ENCODE measurements at regions not wholly inside any gene's neighbourhood (a gene's known extent, or its start where the extent isn't known, plus 50 kb on each side); places are given as distances from the start of the nearest gene placed in this dataset.

DNA sequence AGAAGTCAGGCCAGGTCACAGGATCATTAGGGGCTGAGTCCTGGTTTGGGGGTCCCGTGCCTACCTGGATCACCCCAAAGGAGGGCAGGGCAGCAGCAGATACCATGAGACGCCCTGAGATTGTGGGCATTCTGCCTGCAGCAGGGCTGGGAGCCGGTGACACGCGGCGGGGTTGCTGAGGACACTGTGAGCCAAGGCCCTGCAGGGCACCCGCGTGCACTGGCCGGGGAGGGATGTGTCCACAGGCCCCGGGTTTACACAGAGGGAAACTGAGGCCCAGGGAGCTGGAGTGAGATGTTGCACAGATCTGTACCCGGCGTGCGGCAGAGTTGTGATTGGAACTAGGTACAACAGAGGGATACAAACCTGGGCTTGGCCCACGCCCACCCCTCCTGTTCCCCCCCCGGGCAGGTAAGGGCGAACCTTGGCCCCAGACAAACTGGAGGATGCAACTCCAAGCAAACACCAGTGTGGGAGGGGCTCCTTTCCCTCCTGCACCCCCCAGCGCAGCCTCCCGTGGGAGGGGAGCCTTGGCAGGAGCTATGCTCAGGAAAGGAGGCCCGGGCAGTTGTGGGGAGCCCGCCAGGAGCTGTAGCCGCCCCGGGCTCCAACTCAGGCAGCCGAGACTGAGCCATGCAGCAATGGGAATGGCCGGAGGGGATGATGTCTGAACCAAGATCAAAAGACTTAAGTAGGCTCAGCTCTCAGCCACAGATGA is 91.3 kb downstream of the ENGASE start:
- Histone ChIP-seq H3K36me3 (no peaks in the 10 kb centered on the region), H3K9me3 (no peaks in the 10 kb centered on the region), H3K27ac (no peak overlapping the region), H3K4me1 (no peaks in the 10 kb centered on the region), H3K27me3 (peaks cover 8% of the 10 kb centered on the region), H3K4me3 (no peak overlapping the region)
- intact Hi-C loops (cut with DNase I) = no loop called here
- TF ChIP-seq, protein P1, sequence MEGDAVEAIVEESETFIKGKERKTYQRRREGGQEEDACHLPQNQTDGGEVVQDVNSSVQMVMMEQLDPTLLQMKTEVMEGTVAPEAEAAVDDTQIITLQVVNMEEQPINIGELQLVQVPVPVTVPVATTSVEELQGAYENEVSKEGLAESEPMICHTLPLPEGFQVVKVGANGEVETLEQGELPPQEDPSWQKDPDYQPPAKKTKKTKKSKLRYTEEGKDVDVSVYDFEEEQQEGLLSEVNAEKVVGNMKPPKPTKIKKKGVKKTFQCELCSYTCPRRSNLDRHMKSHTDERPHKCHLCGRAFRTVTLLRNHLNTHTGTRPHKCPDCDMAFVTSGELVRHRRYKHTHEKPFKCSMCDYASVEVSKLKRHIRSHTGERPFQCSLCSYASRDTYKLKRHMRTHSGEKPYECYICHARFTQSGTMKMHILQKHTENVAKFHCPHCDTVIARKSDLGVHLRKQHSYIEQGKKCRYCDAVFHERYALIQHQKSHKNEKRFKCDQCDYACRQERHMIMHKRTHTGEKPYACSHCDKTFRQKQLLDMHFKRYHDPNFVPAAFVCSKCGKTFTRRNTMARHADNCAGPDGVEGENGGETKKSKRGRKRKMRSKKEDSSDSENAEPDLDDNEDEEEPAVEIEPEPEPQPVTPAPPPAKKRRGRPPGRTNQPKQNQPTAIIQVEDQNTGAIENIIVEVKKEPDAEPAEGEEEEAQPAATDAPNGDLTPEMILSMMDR (IDR thresholded peaks at IDR 0.05) = no peak
- no peak for DNase-seq (ENCODE audit: low spot score in 2 of 2)

DNA sequence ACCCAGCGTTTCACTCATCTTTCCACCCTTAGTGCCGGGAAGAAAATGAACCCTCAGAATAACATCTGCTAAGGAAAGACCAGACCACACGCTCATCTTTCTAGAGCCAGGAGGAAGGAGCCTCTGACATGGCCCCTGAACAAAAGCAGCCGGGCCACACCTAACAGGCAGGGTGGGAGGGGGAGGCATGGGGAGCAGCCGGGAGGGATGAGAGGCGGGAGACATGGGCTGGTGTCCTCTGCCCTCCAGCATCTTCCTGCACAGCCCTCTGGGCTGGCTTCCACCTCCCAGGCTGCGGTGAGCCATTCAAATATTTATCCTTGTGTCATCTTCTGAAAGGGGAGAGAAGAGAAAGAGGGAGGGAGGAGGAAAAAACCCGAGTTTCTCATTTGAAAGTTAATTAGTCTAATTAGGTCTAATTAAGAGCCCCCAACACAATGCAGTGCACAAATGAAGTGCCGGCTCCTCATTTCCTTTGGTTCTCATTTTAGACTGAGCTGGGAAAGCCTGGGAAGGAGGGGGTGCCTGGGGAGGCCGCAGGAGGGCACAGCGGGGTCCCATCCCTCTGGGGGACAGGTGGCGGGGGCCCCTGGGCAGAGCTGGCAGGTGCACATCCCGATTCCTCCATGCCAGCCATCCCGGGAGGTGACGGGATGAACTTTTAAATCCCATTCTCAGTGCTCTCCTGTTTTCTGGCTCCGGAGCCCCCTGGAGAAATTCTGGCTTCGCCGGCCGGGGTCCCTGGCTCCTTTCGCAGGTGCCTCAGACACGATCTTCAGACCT is 90.5 kb downstream of the ENGASE start:
- DNase-seq (ENCODE audit: low spot score in 2 of 2) = no peak
- no peak overlapping the region for H3K27ac ChIP-seq
- intact Hi-C loops (cut with DNase I) = no loop called here
- H3K4me3 ChIP-seq = no peak overlapping the region
- peaks cover 8% of the 10 kb centered on the region for H3K27me3 ChIP-seq
- H3K36me3 ChIP-seq = no peaks in the 10 kb centered on the region
- no peaks in the 10 kb centered on the region for H3K4me1 ChIP-seq
- TF ChIP-seq, protein P1 (IDR thresholded peaks at IDR 0.05) = no peak
- no peaks in the 10 kb centered on the region for H3K9me3 ChIP-seq

DNA sequence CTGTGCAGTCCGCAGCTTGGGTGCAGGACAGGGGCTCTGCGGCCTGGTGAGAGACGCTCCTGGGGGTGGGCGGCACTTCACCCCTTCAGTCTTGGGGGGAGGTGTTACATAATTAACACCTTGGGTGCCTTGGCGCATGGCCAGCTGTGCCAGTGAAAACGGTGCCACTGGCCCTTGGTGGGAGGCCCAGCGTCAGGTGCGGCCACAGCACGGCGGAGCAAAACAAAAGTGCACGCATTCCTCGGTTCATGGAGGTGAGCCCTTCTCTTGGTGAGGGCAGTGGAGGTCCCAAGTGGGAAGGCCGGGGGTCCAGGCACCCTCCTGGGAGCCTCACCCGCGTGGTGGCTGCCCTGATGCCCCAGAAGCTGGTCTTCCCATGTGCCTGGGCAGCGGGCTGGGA is 89.8 kb downstream of the ENGASE start:
- TF ChIP-seq, protein P1 (IDR thresholded peaks at IDR 0.05) = no peak
- DNase-seq (ENCODE audit: low spot score in 2 of 2) = no peak
- Histone ChIP-seq H3K27ac (no peak overlapping the region), H3K9me3 (no peaks in the 10 kb centered on the region), H3K4me1 (no peaks in the 10 kb centered on the region), H3K27me3 (peaks cover 8% of the 10 kb centered on the region), H3K4me3 (no peak overlapping the region), H3K36me3 (no peaks in the 10 kb centered on the region)
- intact Hi-C loops (cut with DNase I) = no loop called here

DNA sequence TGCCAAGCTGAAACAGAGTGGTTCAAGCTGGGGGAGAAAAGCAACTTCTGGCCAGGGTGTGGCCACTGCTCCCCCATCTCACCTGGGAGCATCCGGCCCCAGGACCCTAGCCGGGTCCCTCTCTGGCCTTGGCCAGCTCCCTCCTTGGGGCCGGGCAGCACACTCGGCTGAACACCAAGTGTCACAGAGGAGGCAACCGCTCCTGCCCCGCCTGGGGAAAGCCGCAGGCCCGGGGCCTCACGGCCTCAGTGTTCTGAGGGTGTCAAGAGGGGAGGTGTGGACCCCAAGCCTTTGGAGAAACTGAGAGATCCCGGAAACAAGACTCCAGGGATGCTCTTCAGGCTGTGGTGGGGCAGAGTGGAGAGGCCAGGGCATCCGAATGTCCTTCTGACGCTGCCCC is 88.4 kb downstream of the ENGASE start:
- H3K27me3 ChIP-seq = peaks cover 8% of the 10 kb centered on the region
- TF ChIP-seq, protein P1 (IDR thresholded peaks at IDR 0.05) = no peak
- H3K27ac ChIP-seq = no peak overlapping the region
- H3K4me3 ChIP-seq = no peak overlapping the region
- H3K9me3 ChIP-seq = no peaks in the 10 kb centered on the region
- DNase-seq (ENCODE audit: low spot score in 2 of 2) = no peak
- no peaks in the 10 kb centered on the region for H3K36me3 ChIP-seq
- no peaks in the 10 kb centered on the region for H3K4me1 ChIP-seq
- intact Hi-C loops (cut with DNase I) = no loop called here

DNA sequence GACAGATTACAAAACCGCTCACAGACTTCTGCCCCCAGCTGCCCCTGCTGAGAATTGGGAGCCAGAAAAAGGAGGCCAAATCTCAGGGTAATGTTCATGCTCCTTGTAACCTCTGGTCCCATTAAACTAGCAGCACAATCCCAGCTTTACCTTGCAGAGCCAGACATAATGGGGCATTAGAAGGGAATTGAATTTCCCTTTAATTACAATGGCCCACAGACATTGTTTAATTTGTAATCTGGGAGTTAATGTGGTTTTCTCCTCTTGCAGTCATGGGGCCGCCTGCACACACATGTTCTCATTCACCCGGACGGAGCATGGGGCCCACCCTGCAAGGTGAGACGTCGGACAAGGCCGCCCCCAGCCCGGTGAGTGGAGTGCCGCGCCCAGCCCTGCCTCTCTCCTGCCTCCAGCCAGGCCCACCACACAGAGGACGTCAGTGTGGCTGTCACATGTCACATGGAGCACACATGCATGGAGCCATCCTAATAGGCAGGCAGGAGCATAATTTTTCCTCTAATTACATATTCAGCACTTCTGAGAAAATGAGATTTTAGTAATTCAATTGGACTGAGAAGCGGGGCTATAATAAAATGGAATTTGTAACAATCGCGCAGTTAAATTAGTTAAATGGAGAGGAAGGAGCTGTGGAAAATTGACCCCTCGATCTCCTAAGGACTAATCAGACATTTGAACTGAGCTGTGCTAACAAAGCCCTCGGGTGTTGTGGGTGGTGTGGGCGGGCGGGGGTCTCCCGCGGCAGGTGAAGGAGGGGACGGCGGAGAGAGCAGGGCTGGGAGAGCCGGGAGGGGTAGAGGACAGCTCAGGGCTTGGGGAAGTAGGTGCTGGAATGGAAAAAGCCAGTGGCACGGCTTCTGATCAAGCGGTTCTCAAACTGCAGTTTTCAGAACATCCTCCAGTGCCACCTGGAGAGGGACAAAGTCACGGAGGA is 87.7 kb downstream of the ENGASE start:
- Histone ChIP-seq H3K9me3 (no peaks in the 10 kb centered on the region), H3K36me3 (no peaks in the 10 kb centered on the region), H3K4me1 (no peaks in the 10 kb centered on the region), H3K4me3 (no peak overlapping the region), H3K27me3 (peaks cover 4% of the 10 kb centered on the region), H3K27ac (no peak overlapping the region)
- intact Hi-C loops (cut with DNase I) = no loop called here
- TF ChIP-seq, protein P1 (IDR thresholded peaks at IDR 0.05) = no peak
- DNase-seq (ENCODE audit: low spot score in 2 of 2) = no peak

Data from ascending aorta (tissue), 2 donors.